NCI-H1436 treated with DMSO at 0.1 percent for 48 hours (cell line): ENCODE measurements at regions not wholly inside any gene's neighbourhood (a gene's known extent, or its start where the extent isn't known, plus 50 kb on each side); places are given as distances from the start of the nearest gene placed in this dataset.
"Not testable (repeated sequence)": the region's sequence is repeated elsewhere in the genome, so short reads cannot be mapped to it uniquely, and the experiment has no call there.

Source experiments
- DNase-seq: peaks from one replicate; lab custom pipeline; 2025; lab: John Stamatoyannopoulos, UW

DNA sequence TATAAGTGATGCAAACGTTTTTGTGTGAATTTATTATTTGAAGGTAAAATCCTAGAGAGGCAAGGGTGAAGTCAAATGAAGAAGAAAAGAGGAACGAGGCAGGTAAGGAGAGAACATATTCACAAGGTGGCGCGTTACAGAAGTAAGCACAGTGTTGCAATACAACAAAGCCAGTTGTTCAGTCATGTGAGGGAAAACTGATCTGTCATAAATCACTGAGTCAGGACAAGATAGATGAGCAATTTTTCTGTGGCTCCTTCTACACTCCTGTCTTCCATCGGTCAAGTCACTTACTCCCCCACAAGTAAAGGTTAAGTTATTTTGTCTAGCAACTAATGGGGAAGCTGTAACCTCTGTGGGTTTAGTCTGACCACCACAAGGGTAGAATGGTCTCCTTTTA is 203.0 kb upstream of the GK2 start:
- no peak for DNase-seq

DNA sequence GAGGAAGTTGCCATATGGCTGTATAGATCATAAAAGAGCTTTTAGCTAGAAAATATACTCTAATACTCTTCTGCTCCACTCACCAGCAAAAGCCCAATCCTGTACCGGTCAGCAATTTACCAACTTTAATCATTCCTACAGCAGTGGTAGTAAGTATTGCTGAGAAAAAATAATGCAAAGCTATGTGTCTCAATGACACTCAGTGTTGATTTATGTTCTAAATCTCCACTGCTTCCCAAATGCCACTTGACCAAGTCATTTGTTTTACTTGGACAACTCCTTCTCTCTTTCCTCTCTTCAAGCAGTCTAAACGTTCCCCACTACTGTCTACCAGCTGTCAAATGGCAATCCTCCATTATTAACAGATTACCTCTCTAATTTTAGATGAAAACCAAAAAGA is 201.8 kb upstream of the GK2 start:
- DNase-seq = no peak

DNA sequence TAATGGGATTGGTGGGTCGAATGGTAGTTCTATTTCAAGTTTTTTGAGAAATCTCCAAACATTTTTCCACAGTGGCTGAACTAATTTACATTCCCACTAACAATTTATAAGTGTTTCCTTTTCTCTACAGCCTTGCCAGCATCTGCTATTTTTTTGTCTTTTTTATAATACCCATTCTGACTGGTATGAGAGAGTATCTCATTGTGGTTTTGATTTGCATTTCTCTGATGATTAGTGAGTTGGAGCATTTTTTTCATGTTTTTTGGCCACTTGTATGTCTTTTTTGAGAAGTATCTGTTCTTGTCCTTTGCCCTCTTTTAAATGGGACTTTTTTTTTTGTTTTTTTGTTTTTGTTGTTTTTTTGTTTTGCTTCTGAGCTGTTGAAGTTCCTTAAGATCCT is 200.0 kb upstream of the GK2 start:
- no peak for DNase-seq

DNA sequence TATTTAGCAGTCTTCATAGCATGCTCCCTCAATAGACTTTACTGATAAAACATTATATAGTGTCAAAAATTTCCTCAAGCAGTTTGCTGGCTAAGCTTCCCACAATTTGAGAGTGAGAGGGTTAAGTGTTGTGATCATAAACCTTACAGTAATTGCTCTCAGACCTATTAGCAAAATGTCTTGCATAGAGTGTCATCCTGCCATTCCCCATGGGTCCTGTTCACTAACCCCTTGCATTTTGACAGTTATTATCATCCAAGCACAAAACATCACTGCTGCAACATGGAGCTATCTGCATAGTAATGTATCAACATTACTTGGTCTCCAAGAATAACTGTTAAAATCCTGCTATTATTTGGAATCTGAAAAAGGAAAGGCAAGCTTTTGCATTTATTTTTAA is 196.1 kb upstream of the GK2 start:
- DNase-seq = no peak

DNA sequence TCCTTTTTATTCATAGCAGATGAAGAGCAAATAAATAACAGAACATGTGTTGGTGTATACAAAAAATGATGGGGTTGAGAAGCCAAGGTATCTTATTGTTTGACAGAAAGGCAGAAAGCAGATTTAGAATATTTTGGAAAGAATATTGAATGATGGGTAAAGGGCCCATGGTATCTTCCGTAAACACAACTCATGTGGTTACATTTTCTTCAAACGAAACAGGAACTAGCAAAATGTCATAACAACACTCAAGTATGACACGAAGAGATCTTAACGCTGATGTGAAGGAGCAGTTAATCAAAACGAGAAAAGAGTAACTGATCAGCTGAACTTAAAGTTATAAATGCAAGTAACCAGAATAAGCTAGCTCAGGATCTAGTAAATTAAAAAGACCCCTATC is 195.7 kb upstream of the GK2 start:
- DNase-seq = no peak

DNA sequence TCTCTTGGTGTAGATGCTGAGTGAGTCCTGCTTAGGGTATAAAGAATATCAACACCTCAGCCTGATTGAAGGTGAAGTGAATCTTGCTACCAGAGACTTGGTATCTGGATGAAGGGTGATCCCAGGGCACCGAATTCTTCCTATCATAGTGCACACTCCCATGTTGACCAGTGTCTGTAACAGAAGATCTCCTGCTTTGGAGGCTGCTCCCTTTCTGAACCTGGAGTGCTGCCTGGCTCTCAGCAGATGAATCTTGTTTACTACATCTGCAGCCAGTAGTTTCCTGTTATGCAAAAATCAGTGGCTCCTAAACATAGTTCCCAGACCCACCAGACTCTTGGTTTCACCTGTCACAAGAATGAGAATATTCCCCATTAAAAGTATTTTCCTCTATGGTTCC is 191.7 kb upstream of the GK2 start:
- no peak for DNase-seq

DNA sequence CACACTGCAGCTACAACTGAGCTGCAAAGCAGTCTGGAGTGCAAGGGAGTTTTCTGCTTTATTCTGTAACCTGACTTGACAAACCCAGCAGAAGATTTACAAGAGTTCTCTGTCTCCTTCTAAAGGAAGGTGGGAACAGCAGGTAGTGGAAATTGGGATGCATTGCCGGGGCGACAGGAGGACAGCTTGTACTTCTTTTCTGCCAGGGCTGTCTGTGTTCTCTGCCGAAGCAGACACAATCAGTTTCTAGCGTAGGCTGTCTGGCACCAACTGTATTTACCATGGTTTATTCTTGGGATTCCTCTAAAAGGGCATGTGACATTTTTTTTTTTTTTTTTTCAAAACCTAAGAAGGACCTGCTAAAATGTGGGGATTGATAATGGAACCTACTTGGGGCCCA is 190.8 kb upstream of the GK2 start:
- no peak for DNase-seq

DNA sequence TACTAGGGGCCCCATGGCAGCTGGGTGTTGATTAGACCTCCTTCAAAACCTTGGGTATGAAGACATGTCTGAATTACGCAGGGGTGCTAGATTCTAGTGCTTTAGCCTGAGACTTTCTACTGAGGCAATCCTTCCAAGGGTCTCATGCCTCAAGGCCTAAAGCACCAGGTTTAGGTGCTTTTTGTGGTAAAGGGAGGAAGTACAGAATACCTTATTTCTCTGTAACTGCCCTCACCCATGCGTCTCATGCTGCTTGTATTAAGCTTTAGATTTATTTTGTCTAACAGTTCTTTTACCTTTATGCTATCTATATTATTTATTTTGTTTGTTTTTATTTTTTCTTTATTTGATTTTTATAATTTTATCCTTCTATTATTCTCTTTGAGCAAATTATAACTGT is 190.2 kb upstream of the GK2 start:
- no peak for DNase-seq

DNA sequence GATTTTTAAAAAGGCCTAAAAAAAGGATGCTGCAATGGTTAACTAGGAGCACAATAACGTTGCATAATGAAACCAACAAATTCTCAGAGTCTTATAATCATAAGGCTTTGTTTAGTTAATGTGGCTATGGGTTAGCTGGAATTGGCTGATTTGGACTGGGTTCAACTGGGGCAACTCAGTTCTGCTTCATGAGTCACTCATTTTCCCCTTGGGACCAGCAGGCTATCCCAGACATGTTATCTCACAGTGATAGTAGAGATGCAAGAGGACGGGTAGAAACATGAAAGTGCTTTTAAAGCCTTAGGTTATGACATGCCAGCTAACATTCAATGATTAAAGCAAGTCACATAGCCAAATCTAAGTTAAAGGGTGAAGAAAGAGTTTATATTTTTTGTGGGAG is 189.2 kb upstream of the GK2 start:
- no peak for DNase-seq

DNA sequence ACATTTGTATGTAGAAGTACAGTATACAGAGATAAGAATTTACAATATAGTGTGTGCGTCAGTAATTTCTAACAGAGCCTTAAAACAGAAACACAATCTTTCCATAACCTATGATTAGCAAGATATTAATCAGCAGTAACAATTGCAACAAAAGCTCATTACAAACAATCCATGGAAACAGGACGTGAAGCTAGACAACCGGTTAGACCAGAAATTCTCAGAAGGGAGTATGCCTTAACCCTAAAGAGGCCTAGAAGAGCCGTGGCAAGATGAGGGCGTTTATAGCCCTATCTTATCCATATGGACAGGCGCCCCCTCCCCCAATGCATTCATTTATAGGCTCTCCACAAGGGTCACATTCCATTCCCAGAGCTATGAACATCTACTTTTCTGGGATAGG is 184.2 kb upstream of the GK2 start:
- DNase-seq = not testable (repeated sequence)

DNA sequence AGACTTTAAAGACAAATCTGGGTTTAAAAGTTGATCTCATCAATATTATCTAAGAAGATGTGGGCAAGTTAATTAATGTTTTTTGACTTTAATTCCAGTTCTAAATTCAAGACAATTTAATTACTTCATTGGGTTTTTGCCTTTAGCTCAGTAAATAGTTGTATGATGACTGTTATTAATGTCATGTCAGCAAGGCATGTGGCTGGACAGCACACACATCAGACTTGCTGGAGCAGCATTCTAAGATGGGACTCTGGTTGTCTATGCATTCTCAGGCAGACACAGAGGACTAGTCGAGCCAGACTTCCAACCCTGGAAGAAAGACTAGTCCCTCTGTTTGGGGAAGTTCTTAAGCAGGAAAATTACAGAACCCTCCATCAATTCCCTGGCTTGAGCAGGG is 180.7 kb upstream of the GK2 start:
- DNase-seq = no peak

DNA sequence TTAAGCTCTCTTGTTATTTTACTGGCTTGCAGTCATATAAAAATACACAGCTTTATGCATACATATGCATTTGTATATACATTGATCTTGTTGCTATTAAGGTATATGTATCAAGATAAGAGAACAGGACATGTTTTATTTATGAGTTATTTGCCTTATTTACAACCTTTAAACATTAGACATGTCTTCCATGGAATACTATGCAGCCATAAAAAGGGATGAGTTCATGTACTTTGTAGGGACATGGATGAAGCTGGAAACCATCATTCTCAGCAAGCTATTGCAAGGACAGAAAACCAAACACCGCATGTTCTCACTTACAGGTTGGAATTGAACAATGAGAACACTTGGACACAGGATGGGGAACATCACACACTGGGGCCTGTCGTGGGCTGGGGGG is 179.2 kb upstream of the GK2 start:
- not testable (repeated sequence) for DNase-seq

DNA sequence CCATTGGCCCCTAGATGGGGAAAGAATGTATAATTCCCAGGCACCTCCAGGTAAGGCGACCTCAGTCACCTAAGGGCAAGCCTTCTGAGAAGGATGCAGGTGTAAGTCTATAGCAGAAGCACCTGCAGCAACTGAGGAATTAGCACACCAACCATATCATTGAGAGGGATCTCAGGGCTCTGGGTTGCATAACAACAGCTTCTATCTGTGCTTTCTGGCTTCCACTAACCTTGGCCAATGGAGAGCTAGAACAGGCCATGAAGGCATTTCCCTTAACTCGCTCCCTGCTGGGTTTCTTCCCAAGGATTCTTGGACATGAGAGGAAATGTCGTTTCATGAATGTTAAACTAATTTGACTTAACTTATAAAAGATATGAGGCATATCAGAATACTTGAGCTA is 177.8 kb upstream of the GK2 start:
- no peak for DNase-seq

DNA sequence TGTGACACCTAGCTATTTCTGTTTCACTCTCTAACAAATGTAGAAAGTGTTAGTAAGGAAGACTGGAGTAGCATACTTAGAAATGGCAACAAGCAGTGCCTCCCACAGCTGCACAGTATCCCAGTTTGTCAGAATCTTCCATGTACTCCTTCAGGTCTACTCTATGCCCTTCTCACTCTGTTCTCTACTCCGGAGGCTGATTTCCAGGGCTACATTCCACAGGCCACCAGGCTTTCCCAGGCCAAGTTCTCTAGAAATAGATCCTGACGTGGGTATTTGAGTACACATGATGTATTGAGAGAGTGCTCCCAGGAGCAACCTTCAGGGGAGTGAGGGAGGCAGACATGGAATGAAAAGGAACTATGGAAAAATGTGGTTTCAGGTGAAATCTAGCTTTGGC is 177.3 kb upstream of the GK2 start:
- no peak for DNase-seq

DNA sequence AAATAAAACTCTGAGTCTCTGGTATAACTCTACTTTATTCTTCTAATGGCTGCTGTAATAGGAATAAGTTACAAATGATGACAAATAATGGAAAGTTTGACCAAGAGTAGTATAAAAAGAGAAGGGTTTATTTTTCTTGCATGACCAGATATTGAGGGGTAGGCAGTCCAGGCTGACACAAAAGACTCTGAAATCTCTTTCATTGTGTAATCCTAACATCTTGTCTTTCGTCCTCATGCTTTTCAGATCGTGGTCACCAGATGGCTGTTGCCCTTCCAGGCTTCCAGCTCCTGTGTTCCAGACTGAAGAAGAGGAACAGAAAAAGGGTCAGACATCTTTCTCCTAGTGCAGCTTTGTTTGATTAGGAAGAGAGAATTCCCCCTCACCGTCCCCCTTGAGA is 176.9 kb upstream of the GK2 start:
- no peak for DNase-seq

DNA sequence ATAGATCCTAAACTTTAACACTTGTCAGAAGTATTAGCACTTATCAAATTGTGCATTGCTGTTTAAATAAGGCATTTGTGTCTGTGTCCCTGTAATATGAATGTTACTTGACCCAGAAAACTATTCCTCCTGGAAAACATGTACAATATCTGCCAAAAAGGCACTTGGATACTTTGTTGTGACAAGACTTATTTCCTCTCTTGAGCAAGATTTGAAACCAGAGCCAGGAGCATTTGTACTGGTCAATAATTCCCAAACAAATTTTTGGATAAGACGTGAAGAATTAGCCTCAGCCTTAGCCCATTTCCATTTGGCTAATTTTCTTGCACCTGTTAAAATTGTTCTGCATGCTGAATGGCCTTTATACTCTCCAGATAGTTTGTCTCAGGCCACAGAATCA is 176.3 kb upstream of the GK2 start:
- DNase-seq = no peak

DNA sequence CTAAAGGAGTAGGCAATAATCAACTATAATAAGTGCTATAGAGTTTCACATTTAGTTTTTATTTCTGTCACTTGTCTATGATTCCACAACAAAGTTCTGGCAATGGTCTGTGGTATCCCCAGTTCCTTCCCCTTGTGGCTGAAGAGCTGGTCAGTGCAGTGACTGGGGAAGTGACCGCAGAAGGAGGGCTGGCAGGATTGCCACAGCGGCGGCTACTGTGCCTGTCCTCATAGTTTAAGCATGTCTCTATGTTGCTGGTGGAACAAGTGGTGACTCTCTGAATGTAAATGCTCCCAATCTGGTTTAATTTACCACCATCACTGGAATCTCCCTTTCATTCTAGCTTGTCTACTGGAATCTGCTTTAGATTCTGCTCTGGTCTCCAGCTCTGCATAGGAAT is 170.6 kb upstream of the GK2 start:
- no peak for DNase-seq

DNA sequence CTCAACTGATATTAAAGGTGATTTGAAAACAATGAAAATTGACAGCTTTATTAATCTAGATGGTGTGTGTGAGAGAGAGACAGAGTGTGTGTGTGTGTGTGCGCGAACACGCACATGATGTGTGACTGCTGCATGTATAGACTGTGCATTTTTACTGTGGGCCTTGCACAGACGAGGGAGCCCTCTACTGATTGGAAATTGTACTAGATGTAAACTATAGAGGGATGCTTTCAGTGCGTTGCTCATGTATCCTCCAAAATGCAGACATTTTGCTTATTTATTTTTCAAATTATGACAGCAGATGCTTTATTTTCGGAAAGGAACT is 168.4 kb upstream of the GK2 start:
- DNase-seq = no peak

DNA sequence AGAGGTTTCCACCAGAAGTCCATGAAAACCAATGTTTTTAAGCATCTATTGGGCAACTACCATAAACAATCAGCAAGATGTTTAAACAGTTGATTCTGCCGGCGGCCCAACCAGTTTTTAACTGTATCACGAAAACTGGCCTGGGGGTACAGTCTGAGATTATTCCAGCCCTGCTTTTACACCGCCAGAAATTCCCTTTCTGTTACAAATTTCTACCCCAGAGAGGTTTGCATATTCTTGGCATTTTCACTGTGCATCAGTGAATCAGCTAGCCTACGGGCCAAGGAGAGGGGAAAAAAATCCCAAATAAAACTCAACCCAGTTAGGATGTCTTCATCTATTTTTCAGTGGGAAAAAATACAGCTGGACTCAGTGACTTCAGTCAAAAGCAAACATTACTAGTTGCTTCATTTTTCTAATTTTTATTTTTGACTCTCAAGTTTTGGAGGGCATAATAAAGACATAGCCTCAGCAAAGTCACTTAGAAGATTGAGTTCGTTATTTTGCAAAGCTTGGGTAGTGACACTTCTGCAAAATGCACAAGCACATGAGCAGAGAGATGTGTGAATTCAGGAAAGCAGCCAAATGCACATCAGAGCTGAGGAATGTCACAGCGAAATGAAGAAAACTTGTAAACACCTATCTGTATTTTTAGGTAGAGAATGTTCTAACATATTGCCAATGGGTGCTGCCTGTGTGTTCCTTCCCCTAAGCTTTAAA is 167.8 kb upstream of the GK2 start:
- DNase-seq = no peak

DNA sequence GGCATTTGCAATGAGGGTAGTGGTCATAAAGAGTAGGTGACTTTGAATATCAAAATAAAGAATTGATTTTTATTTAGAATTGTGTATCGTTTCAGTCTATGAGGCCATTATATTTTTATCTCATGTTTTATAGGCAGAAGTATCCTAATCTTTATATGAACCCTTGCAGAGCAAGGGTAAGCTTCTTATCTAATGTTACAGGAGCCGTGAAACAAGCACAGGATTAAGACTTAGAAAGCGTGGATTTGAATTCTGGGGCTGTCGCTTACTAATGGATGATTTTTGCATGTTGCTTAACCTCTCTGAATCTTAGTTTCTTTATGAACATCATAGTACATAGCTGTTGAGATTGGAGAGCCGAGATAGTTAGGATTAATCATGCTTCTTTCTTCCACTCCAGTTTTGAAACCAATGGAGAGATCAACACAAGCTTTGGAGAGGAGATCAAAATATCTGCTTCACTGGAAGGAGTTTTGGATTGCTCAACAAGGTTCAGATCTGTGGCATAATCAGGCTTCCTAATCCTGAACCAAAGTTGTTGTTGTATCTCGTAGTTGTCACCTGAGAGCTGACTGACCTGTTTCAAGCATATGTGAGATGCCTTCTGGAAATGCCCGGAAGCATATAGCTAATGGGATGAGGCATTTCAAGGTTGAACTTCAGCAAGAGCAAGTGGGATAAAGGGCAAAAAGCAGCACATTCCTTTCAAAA is 166.9 kb upstream of the GK2 start:
- no peak for DNase-seq

DNA sequence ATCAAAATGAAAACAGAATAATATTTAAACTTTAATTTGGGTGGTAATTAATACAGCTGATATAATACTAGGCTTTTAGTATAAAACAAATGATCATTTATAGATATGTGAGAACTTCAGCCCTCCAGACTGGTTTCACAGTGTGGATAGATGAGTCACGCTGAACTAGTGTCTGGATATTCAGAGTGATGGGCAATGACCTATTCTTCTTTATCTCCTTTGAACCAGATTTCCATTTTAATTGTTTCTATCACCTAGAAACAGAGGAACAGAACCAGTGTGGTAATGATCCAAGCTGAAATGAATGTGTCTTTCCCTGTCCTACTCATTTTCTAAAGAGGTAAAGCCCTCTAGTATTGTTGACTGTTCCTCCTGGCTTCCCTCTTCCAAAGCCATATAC is 155.2 kb upstream of the GK2 start:
- no peak for DNase-seq

DNA sequence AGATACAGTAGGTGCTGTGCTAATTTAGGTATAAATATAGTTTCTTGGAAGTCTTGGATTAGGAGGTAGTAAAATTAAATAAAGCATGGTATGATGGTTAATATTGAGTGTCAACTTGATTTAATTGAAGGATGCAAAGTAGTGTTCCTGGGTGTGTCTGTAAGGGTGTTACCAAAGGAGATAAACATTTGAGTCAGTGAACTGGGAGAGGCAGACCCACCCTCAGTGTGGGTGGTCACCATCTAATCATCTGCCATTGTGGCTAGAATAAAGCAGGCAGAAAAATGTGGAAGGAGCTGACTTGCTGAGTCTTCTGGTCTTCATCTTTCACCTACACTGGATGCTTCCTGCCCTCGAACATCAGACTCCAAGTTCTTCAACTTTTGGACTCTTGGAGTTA is 153.7 kb upstream of the GK2 start:
- DNase-seq = no peak

DNA sequence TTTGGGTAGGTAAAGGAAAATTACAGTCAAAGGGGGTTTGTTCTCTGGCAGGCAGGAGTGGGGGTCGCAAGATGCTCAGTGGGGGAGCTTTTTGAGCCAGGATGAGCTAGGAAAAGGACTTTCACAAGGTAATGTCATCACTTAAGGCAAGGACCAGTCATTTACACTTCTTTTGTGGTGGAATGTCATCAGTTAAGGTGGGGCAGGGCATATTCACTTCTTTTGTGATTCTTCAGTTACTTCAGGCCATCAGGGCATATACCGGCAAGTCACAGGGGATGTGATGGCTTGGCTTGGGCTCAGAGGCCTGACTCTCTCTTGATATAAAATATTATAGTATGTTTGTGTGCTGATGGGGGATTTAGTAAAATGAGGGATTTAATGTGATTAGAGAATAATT is 151.4 kb upstream of the GK2 start:
- DNase-seq = not testable (repeated sequence)

DNA sequence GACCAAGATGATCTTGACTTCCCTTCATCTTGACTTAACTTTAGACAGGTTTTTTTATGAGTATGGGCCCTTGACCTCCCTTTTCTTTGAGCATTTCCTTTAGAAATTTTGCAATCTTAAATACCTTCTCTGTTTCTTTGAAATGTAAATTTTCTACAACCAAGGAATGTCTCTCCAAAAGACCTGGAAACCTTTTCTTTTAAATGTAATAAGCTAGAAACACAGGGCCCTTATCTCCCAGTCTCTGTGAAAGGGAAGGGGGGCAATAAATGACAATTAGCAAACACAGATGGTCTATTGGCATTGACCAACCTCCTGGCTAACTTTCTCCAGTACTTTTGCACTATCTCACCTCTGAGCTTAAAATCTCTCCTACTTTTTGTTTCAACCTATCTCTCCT is 144.3 kb upstream of the GK2 start:
- no peak for DNase-seq
